H1 (cell line): ENCODE measurements at regions not wholly inside any gene's neighbourhood (a gene's known extent, or its start where the extent isn't known, plus 50 kb on each side); places are given as distances from the start of the nearest gene placed in this dataset.
"Not testable (repeated sequence)": the region's sequence is repeated elsewhere in the genome, so short reads cannot be mapped to it uniquely, and the experiment has no call there.

ENCODE experiments used
- CTCF ChIA-PET: fragments of 300-600 bp; sonication (Branson Sonifier 250); formaldehyde crosslinking; loops from one replicate; lab custom pipeline; 2021; ENCODE audit not compliant: partially characterized antibody; lab: Charles Lee
- POLR2A ChIA-PET: fragments of 300-600 bp; sonication (Branson Sonifier 250); formaldehyde crosslinking; loops from one replicate; lab custom pipeline; 2021; ENCODE audit warnings: inconsistent platforms; ENCODE audit not compliant: partially characterized antibody; lab: Charles Lee
- DNase-seq, 2 experiments: peaks; one replicate each; pipeline versions ENCODE4 v3.0.0 to v3.0.0-alpha.2; 2010 to 2022; ENCODE audit warnings: low spot score in 2 of 2, low read depth in 1 of 2, mixed read lengths in 1 of 2
- FAIRE-seq: peaks from 2 replicates; lab custom pipeline; 2011; peaks lifted over from hg19 to GRCh38; lab: Jason Lieb, UNC
- H2AFZ ChIP-seq: 2 replicates; pipeline ENCODE4 v1.8.1; 2012; ENCODE audit warnings: low read length, inconsistent platforms
- H2AK5ac ChIP-seq: 2 replicates; pipeline ENCODE4 v1.6.1; 2013; ENCODE audit warnings: low read depth, low read length
- H2BK120ac ChIP-seq: replicated peaks from 2 replicates; pipeline ENCODE3; 2013; ENCODE audit warnings: low read depth, low read length, inconsistent platforms
- H2BK12ac ChIP-seq: 2 replicates; pipeline ENCODE4 v1.6.1; 2013; ENCODE audit warnings: low read depth, low read length
- H2BK15ac ChIP-seq: 2 replicates; pipeline ENCODE4 v1.6.1; 2013; ENCODE audit warnings: low read length
- H2BK20ac ChIP-seq: 2 replicates; pipeline ENCODE4 v1.6.1; 2013; ENCODE audit warnings: low read length
- H2BK5ac ChIP-seq: 2 replicates; pipeline ENCODE4 v1.6.1; 2013; ENCODE audit warnings: low read depth, low read length
- H3K14ac ChIP-seq: 2 replicates; pipeline ENCODE4 v1.6.1; 2013; ENCODE audit warnings: inconsistent platforms; ENCODE audit not compliant: insufficient read length
- H3K18ac ChIP-seq: 2 replicates; pipeline ENCODE4 v1.6.1; 2013; ENCODE audit warnings: low read length; ENCODE audit errors: extremely low read depth
- H3K23ac ChIP-seq: 2 replicates; pipeline ENCODE4 v1.6.1; 2013; ENCODE audit warnings: inconsistent platforms; ENCODE audit not compliant: insufficient read length
- H3K23me2 ChIP-seq: 2 replicates; pipeline ENCODE4 v1.6.1; 2013; ENCODE audit warnings: low read depth, low read length
- H3K27ac ChIP-seq: 2 replicates; pipeline ENCODE4 v1.6.1; 2011; ENCODE audit warnings: low read depth, low read length, inconsistent platforms
- H3K27me3 ChIP-seq, 4 experiments: replicated peaks in 1 of 4; 1 replicate in 1 of 4; 2 replicates in 3 of 4; pipeline versions ENCODE4 v1.6.1 to v1.8.1; 2011 to 2013; ENCODE audit warnings: low read length in 3 of 4, mild to moderate bottlenecking in 3 of 4, inconsistent platforms in 2 of 4, mixed read lengths in 2 of 4, moderate library complexity in 1 of 4; ENCODE audit not compliant: control insufficient read depth in 3 of 4, insufficient read depth in 3 of 4; ENCODE audit errors: extremely low read depth in 1 of 4
- H3K36me3 ChIP-seq, 4 experiments: 2 replicates each; pipeline versions ENCODE4 v1.6.1 to v1.8.1; 2011 to 2013; ENCODE audit warnings: mild to moderate bottlenecking in 4 of 4, low read length in 3 of 4, moderate library complexity in 2 of 4, control low read depth in 1 of 4, inconsistent platforms in 1 of 4; ENCODE audit not compliant: insufficient read depth in 4 of 4, control insufficient read depth in 2 of 4
- H3K4ac ChIP-seq: replicated peaks from 2 replicates; pipeline ENCODE3; 2013; ENCODE audit warnings: low read length, low read depth, mixed read lengths, inconsistent platforms; ENCODE audit not compliant: insufficient read length
- H3K4me1 ChIP-seq, 4 experiments: replicated peaks in 1 of 4; 1 replicate in 1 of 4; 2 replicates in 3 of 4; pipeline versions ENCODE4 v1.6.1 to v1.8.1; 2011 to 2013; ENCODE audit warnings: low read length in 3 of 4, inconsistent platforms in 2 of 4, mixed read lengths in 1 of 4; ENCODE audit not compliant: insufficient read depth in 4 of 4, control insufficient read depth in 3 of 4
- H3K4me2 ChIP-seq, 2 experiments: 2 replicates each; pipeline versions ENCODE4 v1.6.1 to v1.8.1; 2011 to 2013; ENCODE audit warnings: low read depth in 2 of 2, low read length in 2 of 2, control low read depth in 1 of 2, inconsistent platforms in 1 of 2, mild to moderate bottlenecking in 1 of 2; ENCODE audit not compliant: insufficient read depth in 1 of 2
- H3K4me3 ChIP-seq, 4 experiments: fragments of 200-600, 300-600 bp in 1 of 4; sonication (generic), shearing (Covaris generic), sonication (Bioruptor Twin) in 1 of 4; 2 replicates each; pipeline versions ENCODE4 v1.5.1 to v1.8.1; 2011 to 2016; ENCODE audit warnings: low read length in 4 of 4, low read depth in 3 of 4, control low read depth in 2 of 4, inconsistent platforms in 2 of 4, mild to moderate bottlenecking in 2 of 4, mixed read lengths in 1 of 4, moderate library complexity in 1 of 4; ENCODE audit not compliant: insufficient read depth in 2 of 4; ENCODE audit errors: extremely low read depth in 1 of 4
- H3K56ac ChIP-seq: replicated peaks from 2 replicates; pipeline ENCODE3; 2013; ENCODE audit warnings: low read depth, mild to moderate bottlenecking, mixed read lengths, low read length, inconsistent platforms; ENCODE audit not compliant: insufficient read length
- H3K79me1 ChIP-seq: 2 replicates; pipeline ENCODE4 v1.6.1; 2013; ENCODE audit warnings: low read depth, low read length, control low read depth
- H3K79me2 ChIP-seq, 2 experiments: 2 replicates each; pipeline versions ENCODE4 v1.6.1 to v1.8.1; 2012 to 2013; ENCODE audit warnings: low read length in 2 of 2, mild to moderate bottlenecking in 2 of 2, inconsistent platforms in 1 of 2; ENCODE audit not compliant: insufficient read depth in 2 of 2, control insufficient read depth in 1 of 2
- H3K9ac ChIP-seq, 4 experiments: replicated peaks in 1 of 4; 1 replicate in 1 of 4; 2 replicates in 3 of 4; pipeline versions ENCODE4 v1.6.1 to v1.8.1; 2011 to 2013; ENCODE audit warnings: low read depth in 3 of 4, low read length in 3 of 4, control low read depth in 2 of 4, mild to moderate bottlenecking in 2 of 4, moderate library complexity in 2 of 4, inconsistent platforms in 1 of 4; ENCODE audit errors: extremely low read depth in 1 of 4
- H3K9me3 ChIP-seq, 2 experiments: 2 replicates each; pipeline versions ENCODE4 v1.6.1 to v1.8.1; 2012 to 2013; ENCODE audit warnings: mild to moderate bottlenecking in 2 of 2, moderate library complexity in 2 of 2, control low read depth in 1 of 2, inconsistent platforms in 1 of 2, low read depth in 1 of 2, low read length in 1 of 2, mixed read lengths in 1 of 2; ENCODE audit not compliant: insufficient read depth in 2 of 2
- H4K20me1 ChIP-seq, 2 experiments: replicated peaks in 1 of 2; 2 replicates each; pipeline versions ENCODE3 to v1.8.1; 2011 to 2013; ENCODE audit warnings: inconsistent platforms in 2 of 2, low read length in 2 of 2, mild to moderate bottlenecking in 1 of 2; ENCODE audit not compliant: insufficient read depth in 2 of 2, control insufficient read depth in 1 of 2
- H4K5ac ChIP-seq: 2 replicates; pipeline ENCODE4 v1.6.1; 2013; ENCODE audit warnings: low read length, low read depth, mixed read lengths, inconsistent platforms; ENCODE audit not compliant: insufficient read length
- H4K8ac ChIP-seq: 2 replicates; pipeline ENCODE4 v1.8.0; 2013; ENCODE audit warnings: mild to moderate bottlenecking, moderate library complexity, low read length, inconsistent platforms; ENCODE audit not compliant: insufficient read depth; ENCODE audit errors: extremely low read depth
- H4K91ac ChIP-seq: replicated peaks from 2 replicates; pipeline ENCODE3; 2013; ENCODE audit warnings: low read length, mixed read lengths, inconsistent platforms; ENCODE audit not compliant: insufficient read length
- WGBS, 2 experiments: shearing (Covaris generic) in 1 of 2; methylation state at CpG; one replicate each; pipeline versions ENCODE4 v1.1.6 to v1.1.7; 2013 to 2015; ENCODE audit warnings: low lambda C conversion rate in 2 of 2, mixed read lengths in 2 of 2, inconsistent platforms in 1 of 2, low coverage in 1 of 2, missing lambda C conversion rate in 1 of 2; ENCODE audit not compliant: insufficient replicate concordance in 2 of 2, insufficient coverage in 1 of 2, insufficient read length in 1 of 2; ENCODE audit errors: extremely low coverage in 1 of 2, missing lambda C conversion rate in 1 of 2; 5-methylcytosine and 5-hydroxymethylcytosine counted together

DNA sequence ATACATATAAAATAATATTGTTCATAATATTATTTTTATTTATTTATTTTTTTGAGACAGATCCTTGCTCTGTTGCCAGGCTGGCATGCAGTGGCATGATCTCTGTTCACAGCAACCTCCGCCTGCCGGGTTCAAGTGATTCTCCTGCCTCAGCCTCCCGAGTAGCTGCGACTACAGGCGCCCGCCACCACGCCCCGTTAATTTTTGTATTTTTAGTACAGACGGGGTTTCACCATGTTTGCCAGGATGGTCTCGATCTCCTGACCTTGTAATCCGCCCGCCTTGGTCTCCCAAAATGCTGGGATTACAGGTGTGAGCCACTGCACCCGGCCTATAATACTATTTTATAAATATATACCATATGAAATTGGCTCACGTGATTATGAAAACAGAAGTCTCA lies 832.4 kb upstream of the TPTE start:
- DNase-seq, H3K27ac ChIP-seq, H2BK120ac ChIP-seq, H3K27me3 ChIP-seq, H3K4me1 ChIP-seq, FAIRE-seq, H3K36me3 ChIP-seq, H3K56ac ChIP-seq, H3K9me3 ChIP-seq, H4K91ac ChIP-seq, H3K23ac ChIP-seq, CTCF ChIA-PET, H2BK12ac ChIP-seq, H2AK5ac ChIP-seq, H4K5ac ChIP-seq, POLR2A ChIA-PET, H3K23me2 ChIP-seq, H2BK5ac ChIP-seq, H2BK15ac ChIP-seq, H3K4me2 ChIP-seq, H2BK20ac ChIP-seq, H3K9ac ChIP-seq, H3K14ac ChIP-seq, H4K8ac ChIP-seq, H2AFZ ChIP-seq, H3K18ac ChIP-seq, H3K79me1 ChIP-seq, H3K4me3 ChIP-seq, H4K20me1 ChIP-seq, H3K4ac ChIP-seq, H3K79me2 ChIP-seq: not testable (repeated sequence)
- WGBS, 2 experiments: 75% methylated on average over 8 of the region's 14 CpGs; no CpG with 5 or more reads in 1 of the 2 experiments

DNA sequence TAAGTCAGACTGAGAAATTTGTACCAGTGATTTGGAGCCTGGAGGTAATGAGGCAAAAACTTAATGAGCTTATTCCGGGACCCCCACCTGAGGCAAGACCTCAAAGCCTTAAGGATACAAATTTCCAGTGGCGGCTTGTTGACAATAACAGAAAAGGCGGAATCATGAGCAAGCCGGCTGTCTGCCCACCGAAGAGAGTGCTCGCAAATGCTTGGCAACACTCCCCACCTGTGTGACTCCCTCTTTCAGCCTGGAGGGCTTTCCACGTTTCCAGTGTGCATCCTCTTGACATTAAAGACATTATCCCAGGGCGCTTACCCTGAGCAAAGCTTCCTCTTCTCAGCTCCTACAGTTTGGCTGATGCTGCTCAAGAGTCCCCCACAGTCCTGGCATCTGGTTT lies 830.4 kb upstream of the TPTE start:
- H2BK15ac ChIP-seq, H3K79me2 ChIP-seq, H3K23ac ChIP-seq, H3K4ac ChIP-seq, H2BK12ac ChIP-seq, H4K20me1 ChIP-seq, H3K27me3 ChIP-seq, H3K9me3 ChIP-seq, H3K9ac ChIP-seq, H3K4me3 ChIP-seq, H3K14ac ChIP-seq, FAIRE-seq, H3K36me3 ChIP-seq, H4K91ac ChIP-seq, H3K79me1 ChIP-seq, H3K18ac ChIP-seq, POLR2A ChIA-PET, H3K23me2 ChIP-seq, H2BK5ac ChIP-seq, H3K4me2 ChIP-seq, H3K4me1 ChIP-seq, H3K27ac ChIP-seq, H2AFZ ChIP-seq, H4K5ac ChIP-seq, H2AK5ac ChIP-seq, H2BK120ac ChIP-seq, H3K56ac ChIP-seq, DNase-seq, H4K8ac ChIP-seq, CTCF ChIA-PET, H2BK20ac ChIP-seq: not testable (repeated sequence)
- WGBS, 2 experiments: 85% methylated on average over 6 of the region's 8 CpGs; no CpG with 5 or more reads in 1 of the 2 experiments
